Chondrocyte (in vitro differentiated cells): ENCODE measurements at regions not wholly inside any gene's neighbourhood (a gene's known extent, or its start where the extent isn't known, plus 50 kb on each side); places are given as distances from the start of the nearest gene placed in this dataset.
A peak's percentile ranks its signal among the peaks of the same experiment; 100 is the strongest.

ENCODE experiments used
- DNase-seq: peaks from one replicate; pipeline ENCODE4 v3.0.0; 2021; ENCODE audit warnings: mixed read lengths, low spot score
- H3K27ac Mint-ChIP-seq: one replicate; pipeline ENCODE4 v1.8.0; 2021; ENCODE audit warnings: mild to moderate bottlenecking, moderate library complexity, mixed read lengths; ENCODE audit not compliant: unreplicated experiment
- H3K27me3 Mint-ChIP-seq: 2 replicates; pipeline ENCODE4 v1.8.0; 2021; ENCODE audit warnings: low read depth, mixed read lengths
- H3K36me3 Mint-ChIP-seq: 2 replicates; pipeline ENCODE4 v1.8.0; 2021; ENCODE audit warnings: low read depth, mixed read lengths
- H3K4me1 Mint-ChIP-seq: 2 replicates; pipeline ENCODE4 v1.8.0; 2021; ENCODE audit warnings: low read depth, mild to moderate bottlenecking, mixed read lengths
- H3K4me3 Mint-ChIP-seq: one replicate; pipeline ENCODE4 v1.8.0; 2021; ENCODE audit warnings: mild to moderate bottlenecking, moderate library complexity, mixed read lengths; ENCODE audit not compliant: unreplicated experiment
- H3K9me3 Mint-ChIP-seq: 2 replicates; pipeline ENCODE4 v1.8.0; 2021; ENCODE audit warnings: low read depth, mixed read lengths
- TF ChIP-seq, protein P1 (sequence below): fragments of 200-600 bp; sonication (generic); IDR thresholded peaks from 2 replicates; pipeline ENCODE4 v1.5.0; 2021; ENCODE audit warnings: antibody characterized with exemption, mild to moderate bottlenecking, moderate library complexity

DNA sequence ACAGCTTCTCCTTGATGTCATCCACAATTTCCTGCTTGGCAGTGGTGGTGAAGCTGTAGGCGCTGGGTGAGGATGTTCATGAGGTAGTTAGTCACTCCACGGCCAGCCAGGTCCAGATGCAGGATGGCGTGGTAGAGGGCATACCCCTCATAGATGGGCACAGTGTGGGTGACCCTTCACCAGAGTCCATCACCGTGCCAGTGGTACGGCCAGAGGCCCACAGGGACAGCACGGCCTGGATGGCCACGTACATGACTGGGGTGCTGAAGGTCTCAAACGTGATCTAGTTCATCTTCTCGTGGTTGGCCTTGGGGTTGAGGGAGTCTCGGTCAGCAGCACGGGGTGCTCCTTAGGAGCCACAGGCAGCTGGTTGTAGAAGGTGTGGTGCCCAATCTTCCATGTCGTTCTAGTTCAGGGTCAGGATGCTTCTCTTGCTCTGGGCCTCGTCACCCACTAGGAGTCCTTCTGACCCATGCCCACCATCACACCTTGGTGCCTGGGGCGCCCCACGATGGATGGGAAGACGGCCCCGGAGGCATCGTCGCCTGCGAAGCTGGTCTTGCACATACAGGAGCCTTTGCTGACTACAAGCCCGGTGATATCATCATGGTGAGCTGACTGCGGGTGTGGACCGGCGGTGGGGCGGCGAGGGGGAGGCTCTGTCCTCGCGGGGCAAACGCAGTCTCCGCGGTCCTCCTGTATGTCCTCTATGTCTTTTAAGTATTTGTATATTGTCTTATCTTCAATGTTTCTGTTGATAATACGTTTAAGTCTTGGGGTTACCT, 1119.0 kb downstream of the NAALADL2 start:
- H3K9me3 Mint-ChIP-seq = peaks cover 31% of the 10 kb centered on the region
- H3K36me3 Mint-ChIP-seq = no peaks in the 10 kb centered on the region
- peak; percentile 79 for DNase-seq
- H3K27ac Mint-ChIP-seq = no peak overlapping the region
- TF ChIP-seq, protein P1, sequence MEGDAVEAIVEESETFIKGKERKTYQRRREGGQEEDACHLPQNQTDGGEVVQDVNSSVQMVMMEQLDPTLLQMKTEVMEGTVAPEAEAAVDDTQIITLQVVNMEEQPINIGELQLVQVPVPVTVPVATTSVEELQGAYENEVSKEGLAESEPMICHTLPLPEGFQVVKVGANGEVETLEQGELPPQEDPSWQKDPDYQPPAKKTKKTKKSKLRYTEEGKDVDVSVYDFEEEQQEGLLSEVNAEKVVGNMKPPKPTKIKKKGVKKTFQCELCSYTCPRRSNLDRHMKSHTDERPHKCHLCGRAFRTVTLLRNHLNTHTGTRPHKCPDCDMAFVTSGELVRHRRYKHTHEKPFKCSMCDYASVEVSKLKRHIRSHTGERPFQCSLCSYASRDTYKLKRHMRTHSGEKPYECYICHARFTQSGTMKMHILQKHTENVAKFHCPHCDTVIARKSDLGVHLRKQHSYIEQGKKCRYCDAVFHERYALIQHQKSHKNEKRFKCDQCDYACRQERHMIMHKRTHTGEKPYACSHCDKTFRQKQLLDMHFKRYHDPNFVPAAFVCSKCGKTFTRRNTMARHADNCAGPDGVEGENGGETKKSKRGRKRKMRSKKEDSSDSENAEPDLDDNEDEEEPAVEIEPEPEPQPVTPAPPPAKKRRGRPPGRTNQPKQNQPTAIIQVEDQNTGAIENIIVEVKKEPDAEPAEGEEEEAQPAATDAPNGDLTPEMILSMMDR = no peak
- peaks cover 7% of the 10 kb centered on the region for H3K4me1 Mint-ChIP-seq
- no peak overlapping the region for H3K4me3 Mint-ChIP-seq
- H3K27me3 Mint-ChIP-seq = no peaks in the 10 kb centered on the region

DNA sequence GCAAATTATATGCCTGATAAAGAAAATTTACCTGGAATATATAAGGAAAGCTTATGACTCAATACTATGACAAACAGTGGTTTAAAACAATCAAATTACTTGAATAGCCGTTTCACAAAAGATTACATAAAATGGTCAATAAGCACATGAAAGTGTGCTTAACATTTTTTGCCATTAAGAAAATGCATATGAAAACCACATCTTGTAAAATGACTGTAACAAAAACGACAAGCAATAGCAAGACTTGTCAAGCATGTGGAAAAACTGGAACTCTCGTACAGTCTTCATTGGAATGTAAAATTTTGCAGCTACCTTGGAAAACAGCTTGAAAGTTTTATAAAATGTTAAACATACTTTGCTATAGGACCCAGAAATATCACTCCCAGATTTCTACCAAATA, 1110.3 kb downstream of the NAALADL2 start:
- Mint-ChIP-seq H3K27ac (no peak overlapping the region), H3K36me3 (peaks cover 4% of the 10 kb centered on the region), H3K9me3 (peaks cover 37% of the 10 kb centered on the region), H3K27me3 (no peaks in the 10 kb centered on the region), H3K4me3 (no peak overlapping the region), H3K4me1 (no peaks in the 10 kb centered on the region)
- no peak for DNase-seq
- TF ChIP-seq, protein P1 = no peak

DNA sequence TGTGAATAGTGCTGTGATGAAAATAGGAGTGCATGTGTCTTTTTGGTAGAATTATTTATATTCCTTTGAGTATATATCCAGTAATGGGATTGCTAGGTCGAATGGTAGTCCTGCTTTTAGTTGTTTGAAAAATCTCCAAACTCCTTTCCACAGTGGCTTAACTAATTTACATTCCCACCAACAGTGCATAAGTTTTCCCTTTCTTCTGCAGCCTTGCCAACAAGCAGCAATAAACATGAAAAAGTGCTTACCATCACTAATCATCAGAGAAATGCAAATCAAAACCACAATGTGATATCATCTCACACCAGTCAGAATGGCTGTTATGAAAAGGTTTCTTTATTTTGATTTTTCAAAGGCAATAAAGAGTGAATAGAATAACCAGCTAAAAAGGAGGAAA, 1105.9 kb downstream of the NAALADL2 start:
- Mint-ChIP-seq H3K36me3 (peaks cover 3% of the 10 kb centered on the region), H3K27me3 (no peaks in the 10 kb centered on the region), H3K27ac (no peak overlapping the region), H3K9me3 (peaks cover 29% of the 10 kb centered on the region), H3K4me1 (no peaks in the 10 kb centered on the region), H3K4me3 (no peak overlapping the region)
- DNase-seq = no peak
- TF ChIP-seq, protein P1 = no peak

DNA sequence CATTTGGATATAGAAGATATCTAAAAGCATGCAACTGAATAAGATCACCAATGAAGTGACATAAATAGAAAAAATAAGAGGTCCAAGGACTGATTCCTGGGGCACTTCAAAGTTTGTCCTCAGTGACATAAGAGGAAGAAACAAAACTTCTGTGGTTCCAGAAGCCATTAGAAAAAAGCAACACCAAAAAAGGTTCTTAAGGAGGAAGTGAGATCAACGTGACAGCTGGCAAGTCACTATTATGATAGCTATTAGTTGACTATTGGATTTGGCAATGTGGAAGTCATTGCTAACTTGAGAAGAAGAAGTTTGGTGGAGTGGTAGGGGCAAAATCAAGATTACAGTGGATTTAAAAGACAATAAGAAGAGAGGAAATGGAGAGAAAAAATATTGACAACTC, 1098.3 kb downstream of the NAALADL2 start:
- TF ChIP-seq, protein P1 = no peak
- Mint-ChIP-seq H3K4me1 (no peaks in the 10 kb centered on the region), H3K27ac (no peak overlapping the region), H3K36me3 (no peaks in the 10 kb centered on the region), H3K4me3 (no peak overlapping the region), H3K9me3 (peaks cover 7% of the 10 kb centered on the region), H3K27me3 (no peaks in the 10 kb centered on the region)
- DNase-seq = no peak

DNA sequence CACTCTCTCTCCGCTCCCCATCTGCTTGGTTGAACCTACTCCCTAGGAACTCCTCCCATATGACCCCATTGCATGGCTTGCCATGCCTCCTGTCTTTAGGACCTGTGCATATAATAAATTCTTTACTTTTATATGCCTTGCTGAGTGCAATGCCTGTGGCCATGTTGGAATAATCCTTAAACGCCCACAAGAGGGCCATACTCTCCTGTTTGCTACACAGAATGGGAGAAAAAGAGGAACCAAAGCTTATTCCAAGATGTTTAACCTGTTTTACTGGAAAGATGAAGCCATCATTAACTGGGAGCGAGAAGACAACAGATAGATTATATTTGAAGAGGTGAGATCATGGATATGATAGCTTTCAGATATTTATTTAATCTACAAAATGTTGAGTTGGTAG, 1097.8 kb downstream of the NAALADL2 start:
- H3K4me1 Mint-ChIP-seq = no peaks in the 10 kb centered on the region
- H3K27me3 Mint-ChIP-seq = no peaks in the 10 kb centered on the region
- no peak for DNase-seq
- H3K9me3 Mint-ChIP-seq = peaks cover 7% of the 10 kb centered on the region
- TF ChIP-seq, protein P1 = peak; percentile 65
- no peaks in the 10 kb centered on the region for H3K36me3 Mint-ChIP-seq
- no peak overlapping the region for H3K27ac Mint-ChIP-seq
- H3K4me3 Mint-ChIP-seq = no peak overlapping the region
